Natural killer cell treated with Interleukin-12 subunit alpha and Interleukin-12 subunit beta and Interleukin-15 and Interleukin-18, amount 100 ng/mL, for 72 hours (primary cell): ENCODE measurements at regions not wholly inside any gene's neighbourhood (a gene's known extent, or its start where the extent isn't known, plus 50 kb on each side); places are given as distances from the start of the nearest gene placed in this dataset.
"Not testable (repeated sequence)": the region's sequence is repeated elsewhere in the genome, so short reads cannot be mapped to it uniquely, and the experiment has no call there.

Experiments
- ATAC-seq, 2 donors: fragments of 150-1000 bp; cut with Tn5 transposase in 1 of 2; sonication (Bioruptor Pico), chemical (Tn5 transposase) in 1 of 2; 2 replicates each; pipeline ENCODE4 v1.10.0; 2021
- DNase-seq: peaks from one replicate; pipeline ENCODE4 v3.0.0; 2022; ENCODE audit warnings: low spot score
- H3K27ac Mint-ChIP-seq, 2 donors: 1 replicate in 1 of 2; 2 replicates in 1 of 2; pipeline ENCODE4 v1.8.0; 2022; ENCODE audit warnings: mixed read lengths in 2 of 2, mild to moderate bottlenecking in 1 of 2, moderate library complexity in 1 of 2
- H3K27me3 Mint-ChIP-seq, 2 donors: 1 replicate in 1 of 2; 2 replicates in 1 of 2; pipeline ENCODE4 v1.8.0; 2022; ENCODE audit warnings: mixed read lengths in 2 of 2
- H3K36me3 Mint-ChIP-seq: one replicate; pipeline ENCODE4 v1.8.0; 2022; ENCODE audit warnings: mixed read lengths
- H3K4me1 Mint-ChIP-seq, 2 donors: 1 replicate in 1 of 2; 2 replicates in 1 of 2; pipeline ENCODE4 v1.8.0; 2022; ENCODE audit warnings: low read depth in 2 of 2, mixed read lengths in 2 of 2, mild to moderate bottlenecking in 1 of 2
- H3K4me3 Mint-ChIP-seq: one replicate; pipeline ENCODE4 v1.8.0; 2022; ENCODE audit warnings: mixed read lengths
- H3K9me3 Mint-ChIP-seq: 2 replicates; pipeline ENCODE4 v1.8.0; 2022; ENCODE audit warnings: mixed read lengths

GRCh38 chr16:26827386-26827785 is 239.3 kb upstream of the C16orf82 start:
- H3K9me3 Mint-ChIP-seq = no peaks in the 10 kb centered on the region
- peaks cover 31 to 51% of the 10 kb centered on the region in 2 donors for H3K27me3 Mint-ChIP-seq
- no peaks in the 10 kb centered on the region for H3K36me3 Mint-ChIP-seq
- DNase-seq (no peak), ATAC-seq (peak in 1 of 2 donors; percentile 40)
- no peak overlapping the region for H3K27ac Mint-ChIP-seq
- no peaks in the 10 kb centered on the region for H3K4me1 Mint-ChIP-seq
- H3K4me3 Mint-ChIP-seq = no peak overlapping the region

- peak; percentile 13 to 32 for ATAC-seq
- H3K27me3 Mint-ChIP-seq = peaks cover 41 to 63% of the 10 kb centered on the region in 2 donors
- H3K36me3 Mint-ChIP-seq = no peaks in the 10 kb centered on the region
- DNase-seq = no peak
- H3K27ac Mint-ChIP-seq = no peak overlapping the region
- no peaks in the 10 kb centered on the region for H3K4me1 Mint-ChIP-seq
- no peaks in the 10 kb centered on the region for H3K9me3 Mint-ChIP-seq
- no peak overlapping the region for H3K4me3 Mint-ChIP-seq
These were observed 236.1 kb upstream of the C16orf82 start for GRCh38 chr16:26830428-26831127.

DNA sequence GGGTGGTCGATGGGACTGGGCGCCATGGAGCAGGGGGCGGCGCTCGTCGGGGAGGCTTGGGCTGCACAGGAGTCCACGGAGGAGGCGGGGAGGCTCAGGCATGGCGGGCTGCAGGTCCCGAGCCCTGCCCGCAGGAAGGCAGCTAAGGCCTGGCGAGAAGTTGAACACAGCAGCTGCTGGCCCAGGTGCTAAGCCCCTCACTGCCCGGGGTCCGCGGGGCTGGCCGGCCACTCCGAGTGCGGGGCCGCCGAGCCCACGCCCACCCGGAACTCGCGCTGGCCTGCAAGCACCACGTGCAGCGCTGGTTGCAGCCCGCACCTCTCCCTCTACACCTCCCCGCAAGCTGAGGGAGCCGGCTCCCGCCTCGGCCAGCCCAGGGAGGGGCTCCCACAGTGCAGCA is 230.6 kb upstream of the C16orf82 start:
- not testable (repeated sequence) for H3K27ac Mint-ChIP-seq, DNase-seq, H3K9me3 Mint-ChIP-seq, H3K36me3 Mint-ChIP-seq, H3K4me3 Mint-ChIP-seq, ATAC-seq, H3K4me1 Mint-ChIP-seq
- H3K27me3 Mint-ChIP-seq = peaks cover 19 to 54% of the 10 kb centered on the region in 2 donors

DNA sequence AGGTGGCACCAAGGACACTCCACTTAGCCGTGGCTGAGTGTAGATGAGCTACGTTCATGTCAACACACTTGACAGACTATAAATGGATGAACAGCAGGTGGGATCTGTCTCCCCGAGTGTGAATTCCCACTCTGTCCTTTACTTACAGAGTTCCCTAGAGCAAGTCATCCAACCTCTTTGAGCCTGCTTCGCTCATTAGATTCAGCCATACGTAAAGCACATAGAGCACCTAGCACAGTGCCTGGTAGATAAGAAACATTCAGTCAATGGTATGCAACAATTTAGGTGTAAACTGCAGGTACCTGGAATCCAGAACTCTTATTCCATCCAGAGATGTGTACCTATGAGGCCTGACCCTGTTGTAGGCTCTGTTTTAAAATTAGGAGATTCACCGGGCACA is 227.8 kb upstream of the C16orf82 start:
- no peaks in the 10 kb centered on the region for H3K9me3 Mint-ChIP-seq
- H3K36me3 Mint-ChIP-seq = no peaks in the 10 kb centered on the region
- DNase-seq = no peak
- peaks cover 9 to 27% of the 10 kb centered on the region in 2 donors for H3K27me3 Mint-ChIP-seq
- H3K27ac Mint-ChIP-seq = no peak overlapping the region
- no peaks in the 10 kb centered on the region for H3K4me1 Mint-ChIP-seq
- peak in 1 of 2 donors; percentile 32 for ATAC-seq
- no peak overlapping the region for H3K4me3 Mint-ChIP-seq

GRCh38 chr16:26840691-26841090 is 226.0 kb upstream of the C16orf82 start:
- no peaks in the 10 kb centered on the region for H3K9me3 Mint-ChIP-seq
- no peaks in the 10 kb centered on the region for H3K4me1 Mint-ChIP-seq
- H3K27me3 Mint-ChIP-seq = peaks cover 11 to 29% of the 10 kb centered on the region in 2 donors
- H3K4me3 Mint-ChIP-seq = no peak overlapping the region
- DNase-seq = no peak
- ATAC-seq = no peak
- no peak overlapping the region for H3K27ac Mint-ChIP-seq
- H3K36me3 Mint-ChIP-seq = no peaks in the 10 kb centered on the region

DNA sequence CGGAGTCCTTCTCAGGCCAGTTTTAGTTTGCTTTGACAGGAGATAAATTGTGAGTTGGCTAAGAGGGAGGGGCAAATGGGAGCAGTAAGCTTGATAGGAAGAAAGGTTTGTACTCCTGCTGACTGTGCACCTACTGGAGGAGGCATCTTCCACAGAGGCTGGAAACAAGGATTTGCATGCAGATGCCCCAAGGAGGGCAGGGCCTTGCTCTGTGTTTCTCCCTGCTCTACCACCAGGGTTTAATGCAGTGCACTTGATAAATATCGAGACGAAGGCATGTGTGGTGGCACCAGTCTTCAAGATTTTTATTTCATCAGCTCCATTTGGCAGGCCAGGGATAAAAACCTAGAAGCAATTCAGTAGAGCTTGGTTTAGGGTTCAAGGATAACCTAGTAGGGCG is 210.5 kb upstream of the C16orf82 start:
- no peak for DNase-seq
- ATAC-seq = no peak
- no peak overlapping the region for H3K27ac Mint-ChIP-seq
- no peak overlapping the region for H3K4me3 Mint-ChIP-seq
- H3K36me3 Mint-ChIP-seq = peaks cover 13% of the 10 kb centered on the region
- peaks cover 15 to 20% of the 10 kb centered on the region in 2 donors for H3K27me3 Mint-ChIP-seq
- H3K4me1 Mint-ChIP-seq = no peaks in the 10 kb centered on the region
- H3K9me3 Mint-ChIP-seq = peaks cover 4% of the 10 kb centered on the region

GRCh38 chr16:26856791-26857190 is 209.9 kb upstream of the C16orf82 start:
- Mint-ChIP-seq H3K9me3 (peaks cover 5% of the 10 kb centered on the region), H3K4me1 (no peaks in the 10 kb centered on the region), H3K27ac (no peak overlapping the region), H3K36me3 (peaks cover 16% of the 10 kb centered on the region), H3K4me3 (no peak overlapping the region), H3K27me3 (peaks cover 15 to 23% of the 10 kb centered on the region in 2 donors)
- ATAC-seq = no peak
- DNase-seq = no peak

GRCh38 chr16:26857371-26857770 is 209.4 kb upstream of the C16orf82 start:
- H3K4me3 Mint-ChIP-seq = no peak overlapping the region
- H3K4me1 Mint-ChIP-seq = no peaks in the 10 kb centered on the region
- no peak for DNase-seq
- ATAC-seq = no peak
- peaks cover 5% of the 10 kb centered on the region for H3K9me3 Mint-ChIP-seq
- peaks cover 16% of the 10 kb centered on the region for H3K36me3 Mint-ChIP-seq
- H3K27ac Mint-ChIP-seq = no peak overlapping the region
- peaks cover 15 to 23% of the 10 kb centered on the region in 2 donors for H3K27me3 Mint-ChIP-seq

DNA sequence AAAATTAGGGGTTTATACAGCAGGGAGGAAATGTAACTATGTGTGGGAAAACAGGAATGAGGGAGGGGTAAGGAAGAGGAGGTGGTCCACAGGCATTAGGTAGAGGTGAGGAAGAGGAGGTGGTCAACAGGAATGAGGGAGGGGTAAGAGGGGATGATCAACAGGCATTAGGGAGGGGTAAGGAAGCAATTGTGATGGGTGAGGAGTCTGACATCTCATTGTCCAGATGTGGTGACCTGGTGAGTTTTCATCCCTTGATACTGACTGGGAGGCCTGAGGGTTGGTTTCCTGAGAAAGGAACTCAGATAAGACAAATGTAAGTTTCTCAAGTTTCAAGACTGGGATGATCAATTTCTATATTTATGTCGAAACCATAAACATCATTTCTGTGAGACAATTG is 206.2 kb upstream of the C16orf82 start:
- ATAC-seq = no peak
- peaks cover 14 to 18% of the 10 kb centered on the region in 2 donors for H3K27me3 Mint-ChIP-seq
- no peaks in the 10 kb centered on the region for H3K4me1 Mint-ChIP-seq
- H3K27ac Mint-ChIP-seq = no peak overlapping the region
- peaks cover 16% of the 10 kb centered on the region for H3K36me3 Mint-ChIP-seq
- DNase-seq = no peak
- H3K9me3 Mint-ChIP-seq = peaks cover 5% of the 10 kb centered on the region
- H3K4me3 Mint-ChIP-seq = no peak overlapping the region

DNA sequence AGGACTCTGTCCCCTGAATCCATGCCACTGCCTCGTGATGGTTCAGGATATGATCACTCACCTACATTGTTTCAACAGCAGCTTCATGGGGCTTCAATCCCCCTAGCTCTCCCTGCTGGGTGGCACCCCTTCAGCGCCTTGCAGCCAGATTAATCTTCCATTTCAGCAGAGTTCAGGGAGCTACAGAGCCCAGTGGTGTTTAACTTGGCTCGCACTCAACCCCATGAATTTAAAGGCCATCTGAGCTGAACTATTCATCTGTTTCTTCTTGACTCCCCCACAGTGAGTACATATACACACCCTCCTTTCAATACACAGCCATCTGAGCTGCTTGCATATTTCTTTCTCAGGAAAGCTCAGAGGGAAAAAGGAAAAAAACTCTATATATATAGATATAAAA is 202.8 kb upstream of the C16orf82 start:
- no peaks in the 10 kb centered on the region for H3K4me1 Mint-ChIP-seq
- DNase-seq (no peak), ATAC-seq (no peak)
- no peak overlapping the region for H3K4me3 Mint-ChIP-seq
- H3K9me3 Mint-ChIP-seq = peaks cover 5% of the 10 kb centered on the region
- no peak overlapping the region for H3K27ac Mint-ChIP-seq
- H3K27me3 Mint-ChIP-seq = peaks cover 11 to 36% of the 10 kb centered on the region in 2 donors
- peaks cover 16% of the 10 kb centered on the region for H3K36me3 Mint-ChIP-seq

GRCh38 chr16:26874318-26874717 is 192.4 kb upstream of the C16orf82 start:
- not testable (repeated sequence) for H3K9me3 Mint-ChIP-seq, DNase-seq, H3K4me3 Mint-ChIP-seq, H3K27ac Mint-ChIP-seq, ATAC-seq, H3K36me3 Mint-ChIP-seq, H3K4me1 Mint-ChIP-seq
- H3K27me3 Mint-ChIP-seq = peaks cover 8 to 37% of the 10 kb centered on the region in 2 donors

GRCh38 chr16:26877421-26877820 is 189.3 kb upstream of the C16orf82 start:
- H3K4me1 Mint-ChIP-seq = no peaks in the 10 kb centered on the region
- H3K4me3 Mint-ChIP-seq = no peak overlapping the region
- H3K27ac Mint-ChIP-seq = no peak overlapping the region
- no peak for DNase-seq
- H3K36me3 Mint-ChIP-seq = no peaks in the 10 kb centered on the region
- no peaks in the 10 kb centered on the region for H3K9me3 Mint-ChIP-seq
- peaks cover 16 to 38% of the 10 kb centered on the region in 2 donors for H3K27me3 Mint-ChIP-seq
- peak in 1 of 2 donors; percentile 29 for ATAC-seq

DNA sequence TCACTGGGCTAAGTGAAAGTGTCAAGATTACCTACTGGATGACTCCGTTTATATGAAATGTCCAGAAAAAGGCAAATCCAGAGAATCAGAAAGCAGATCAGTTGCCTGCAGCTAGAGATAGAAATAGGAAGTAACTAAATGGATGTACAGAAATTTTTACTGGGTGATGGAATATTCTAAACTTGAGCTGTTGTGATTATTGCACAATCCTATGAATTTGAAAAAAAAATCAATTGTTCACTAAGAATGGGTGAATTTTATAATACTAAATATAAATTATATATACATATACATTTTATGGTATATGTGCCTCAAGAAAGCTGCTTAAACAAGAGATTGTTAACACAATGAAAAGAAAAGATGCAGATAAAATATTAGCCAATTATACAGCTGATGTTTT is 181.1 kb upstream of the C16orf82 start:
- Mint-ChIP-seq H3K4me1 (no peaks in the 10 kb centered on the region), H3K36me3 (no peaks in the 10 kb centered on the region), H3K27ac (no peak overlapping the region), H3K27me3 (peaks cover 26 to 27% of the 10 kb centered on the region in 2 donors), H3K4me3 (no peak overlapping the region), H3K9me3 (no peaks in the 10 kb centered on the region)
- DNase-seq (no peak), ATAC-seq (no peak)

DNA sequence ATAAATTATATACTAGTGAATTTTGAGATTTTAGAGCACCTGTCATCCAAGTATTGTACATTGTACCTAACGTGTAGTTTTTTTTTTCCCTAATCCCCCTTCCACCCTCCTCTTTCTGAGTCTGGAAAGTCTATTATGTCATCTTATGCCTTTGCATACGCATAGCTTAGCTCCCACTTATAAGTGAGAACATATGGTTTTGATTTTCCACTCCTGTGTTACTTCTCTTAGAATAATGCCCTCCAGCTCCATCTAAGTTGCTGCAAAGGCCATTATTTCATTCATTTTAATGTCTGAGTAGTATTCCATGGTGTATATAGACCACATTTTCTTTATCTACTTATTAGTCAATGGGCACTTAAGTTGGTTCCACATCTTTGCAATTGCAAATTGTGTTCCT is 177.0 kb upstream of the C16orf82 start:
- Mint-ChIP-seq H3K36me3 (no peaks in the 10 kb centered on the region), H3K4me1 (no peaks in the 10 kb centered on the region), H3K27ac (no peak overlapping the region), H3K27me3 (peaks cover 11 to 23% of the 10 kb centered on the region in 2 donors), H3K4me3 (no peak overlapping the region), H3K9me3 (no peaks in the 10 kb centered on the region)
- no peak for DNase-seq
- ATAC-seq = no peak

GRCh38 chr16:26898200-26898599 is 168.5 kb upstream of the C16orf82 start:
- Mint-ChIP-seq H3K4me3 (no peak overlapping the region), H3K9me3 (no peaks in the 10 kb centered on the region), H3K27me3 (peaks cover 19 to 49% of the 10 kb centered on the region in 2 donors), H3K27ac (no peak overlapping the region), H3K4me1 (no peaks in the 10 kb centered on the region), H3K36me3 (no peaks in the 10 kb centered on the region)
- DNase-seq (no peak), ATAC-seq (no peak)
